AG20443 (cell line): ENCODE measurements at regions not wholly inside any gene's neighbourhood (a gene's known extent, or its start where the extent isn't known, plus 50 kb on each side); places are given as distances from the start of the nearest gene placed in this dataset.
"Not testable (repeated sequence)": the region's sequence is repeated elsewhere in the genome, so short reads cannot be mapped to it uniquely, and the experiment has no call there.

Source experiments
- DNase-seq: peaks from one replicate; pipeline ENCODE4 v3.0.0; 2012; ENCODE audit warnings: low spot score, mixed read lengths

DNA sequence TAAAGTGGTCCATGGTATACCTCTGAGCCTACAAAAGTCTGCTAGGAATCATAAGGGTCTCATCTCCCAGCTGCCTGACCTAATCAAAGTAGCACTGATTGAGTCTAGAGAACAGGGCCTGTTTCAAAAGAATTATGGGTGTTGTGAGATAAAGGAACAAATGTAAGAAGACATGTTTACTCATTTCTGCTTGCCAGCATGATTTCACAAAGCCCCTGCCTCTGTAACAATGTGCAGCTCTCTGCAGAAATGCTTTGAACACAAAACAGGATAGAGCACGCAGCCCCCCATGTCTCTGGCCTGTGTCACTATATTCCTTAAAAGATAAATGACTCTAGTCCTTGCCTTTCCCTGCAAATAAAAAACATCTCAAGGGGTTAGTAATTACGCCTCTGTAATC lies 94.7 kb upstream of the IGSF10 start:
- DNase-seq: no peak

DNA sequence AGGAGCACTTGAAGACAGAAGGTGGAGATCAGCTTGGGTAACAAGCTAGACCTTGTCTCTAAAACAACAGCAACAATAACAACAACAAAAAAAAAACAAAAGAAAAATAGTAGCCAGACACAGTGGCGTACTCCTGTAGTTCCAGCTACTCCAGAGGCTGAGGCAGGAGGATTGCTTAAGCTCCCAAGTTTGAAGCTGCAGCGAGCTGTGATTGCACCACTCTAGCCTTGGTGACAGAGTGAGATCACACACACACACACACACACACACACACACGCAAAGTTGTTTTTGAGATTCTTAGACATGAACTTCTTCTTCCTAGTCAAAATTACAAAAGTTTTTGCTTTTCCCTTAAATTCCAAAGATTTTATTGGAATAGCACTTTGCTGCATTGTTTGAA lies 93.0 kb upstream of the IGSF10 start:
- peak; percentile 35 for DNase-seq

DNA sequence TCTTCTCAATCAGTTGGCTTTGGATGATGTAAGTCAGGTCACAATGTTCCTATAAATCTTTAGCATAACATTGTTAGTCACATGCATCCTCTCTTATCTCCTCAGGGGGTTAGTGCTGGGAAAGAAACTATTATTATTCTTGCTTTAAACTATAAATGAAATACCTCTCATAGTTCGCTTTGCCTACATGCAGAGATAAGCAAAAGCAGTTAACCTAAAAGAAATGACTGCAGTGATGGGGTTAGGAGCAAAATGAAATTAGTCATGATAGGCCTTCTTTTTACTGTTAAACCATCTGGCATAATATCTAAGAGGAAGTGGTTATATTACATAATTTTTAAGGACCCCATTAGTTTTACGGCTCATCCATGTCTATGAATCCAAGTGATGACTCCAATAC lies 91.7 kb upstream of the IGSF10 start:
- no peak for DNase-seq

DNA sequence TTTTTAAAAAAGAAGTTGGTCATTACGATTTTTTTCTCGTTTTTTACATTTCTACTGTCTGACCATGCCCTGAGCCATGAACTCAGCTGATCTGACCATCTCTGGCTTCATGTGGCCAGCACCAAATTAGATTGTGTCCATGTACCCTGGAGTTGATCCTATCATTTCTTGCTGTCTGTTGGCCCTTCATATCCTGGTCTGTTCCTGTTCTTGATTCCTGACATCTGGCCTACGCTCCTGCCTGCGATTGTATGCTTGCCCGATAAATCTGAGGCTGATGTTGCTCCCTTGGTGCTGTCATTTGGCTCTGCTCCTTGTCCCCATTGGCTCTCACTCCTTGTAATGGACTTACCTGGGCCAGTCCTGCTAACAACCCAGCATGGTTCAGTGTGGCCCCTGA lies 89.8 kb upstream of the IGSF10 start:
- no peak for DNase-seq

DNA sequence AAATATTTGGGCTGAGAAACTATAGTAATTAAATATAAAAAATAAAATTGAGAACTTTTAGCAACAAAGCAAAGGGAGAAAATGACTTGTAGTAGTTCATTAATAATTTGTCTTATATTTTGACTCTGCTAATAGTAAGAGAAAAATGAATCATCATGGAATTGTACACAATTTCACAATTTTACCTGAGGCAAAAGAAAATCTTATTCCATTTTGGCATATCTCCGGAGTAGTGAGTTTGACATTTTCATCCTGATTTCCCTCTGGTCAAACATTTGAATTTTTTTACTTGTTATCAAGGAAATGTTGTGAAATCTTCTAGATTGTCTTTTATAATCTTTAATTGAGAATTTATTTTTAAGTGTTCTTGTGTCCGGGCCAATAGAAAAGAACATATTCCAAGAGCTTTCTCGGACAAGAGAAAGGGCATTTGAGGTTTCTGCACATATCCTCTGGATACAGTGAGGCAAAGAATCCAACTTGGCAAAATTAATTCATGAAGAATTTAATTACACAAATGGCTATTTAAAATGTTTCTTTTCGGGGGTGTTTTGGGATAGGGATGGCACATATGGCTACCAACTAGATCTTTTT lies 89.3 kb upstream of the IGSF10 start:
- DNase-seq: no peak

DNA sequence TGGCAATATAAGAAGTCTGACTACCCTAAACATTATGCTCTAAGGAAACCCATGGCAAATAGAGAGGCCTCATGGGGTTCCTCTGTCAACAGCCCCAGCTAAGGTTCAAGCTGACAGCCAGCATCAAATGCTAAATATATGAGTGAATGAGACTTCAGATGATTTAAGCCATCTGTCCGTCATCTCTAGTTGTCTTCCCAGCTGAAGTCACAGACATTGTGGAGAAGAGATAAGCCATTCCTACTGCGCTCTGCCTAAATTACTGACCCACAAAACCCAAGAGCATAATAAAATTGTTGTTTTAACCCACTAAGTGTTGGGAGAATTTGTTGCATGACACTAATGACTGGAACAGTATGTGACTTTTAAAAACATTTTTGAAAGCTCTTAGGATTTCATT lies 87.3 kb upstream of the IGSF10 start:
- no peak for DNase-seq

DNA sequence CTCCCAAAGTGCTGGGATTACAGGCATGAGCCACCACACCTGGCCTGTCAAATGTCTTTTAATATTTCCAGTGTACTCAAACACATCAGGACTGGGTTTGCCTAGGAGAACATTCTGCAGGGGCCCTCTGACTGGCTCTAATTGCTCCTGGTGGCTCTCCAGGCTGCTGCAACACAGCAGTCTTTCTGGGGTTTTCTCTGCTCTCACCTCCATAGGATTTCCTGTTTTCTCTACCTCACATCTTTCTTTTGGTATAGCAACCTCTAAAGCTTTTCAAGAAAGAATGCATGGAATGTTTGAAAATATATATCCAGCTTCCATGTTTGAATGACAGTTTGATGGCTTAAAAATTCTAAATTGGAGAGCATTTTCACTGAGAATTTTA lies 83.3 kb upstream of the IGSF10 start:
- DNase-seq: no peak

DNA sequence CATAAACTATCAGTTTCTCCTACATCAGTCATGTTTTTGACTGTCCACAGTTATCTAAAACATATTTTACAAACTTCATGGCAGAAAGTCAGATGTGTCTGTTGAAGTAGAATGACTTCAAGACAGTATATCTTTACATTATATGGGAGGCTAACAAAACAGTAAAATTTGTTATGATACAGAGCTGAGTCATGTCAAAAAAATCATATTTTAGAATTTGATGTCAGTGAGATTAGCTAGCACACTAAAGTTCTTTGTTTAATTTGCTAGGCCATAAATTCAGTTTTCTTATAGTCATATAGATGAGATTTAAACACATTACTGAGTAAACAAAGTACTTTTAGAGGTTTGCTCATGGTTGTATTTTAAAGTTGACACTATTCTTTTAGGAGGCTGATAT lies 80.3 kb upstream of the IGSF10 start:
- DNase-seq: no peak

DNA sequence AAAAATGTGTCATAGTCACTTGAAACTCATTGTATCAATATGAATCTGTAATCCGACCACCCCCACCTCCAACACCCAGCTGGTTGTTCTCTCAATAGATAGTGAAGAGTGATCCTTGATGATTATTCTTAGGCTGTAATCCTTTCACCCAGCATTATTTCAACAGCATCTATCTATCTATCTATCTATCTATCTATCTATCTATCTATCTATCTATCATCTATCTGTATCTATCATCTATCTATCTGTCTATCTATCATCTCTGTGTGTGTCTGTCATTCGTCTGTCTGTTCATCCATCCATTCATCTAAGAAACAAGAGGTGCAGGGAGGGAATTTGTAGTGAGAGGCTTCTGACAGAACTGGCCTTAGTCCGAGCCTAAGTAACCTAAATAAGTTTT lies 78.7 kb upstream of the IGSF10 start:
- no peak for DNase-seq

DNA sequence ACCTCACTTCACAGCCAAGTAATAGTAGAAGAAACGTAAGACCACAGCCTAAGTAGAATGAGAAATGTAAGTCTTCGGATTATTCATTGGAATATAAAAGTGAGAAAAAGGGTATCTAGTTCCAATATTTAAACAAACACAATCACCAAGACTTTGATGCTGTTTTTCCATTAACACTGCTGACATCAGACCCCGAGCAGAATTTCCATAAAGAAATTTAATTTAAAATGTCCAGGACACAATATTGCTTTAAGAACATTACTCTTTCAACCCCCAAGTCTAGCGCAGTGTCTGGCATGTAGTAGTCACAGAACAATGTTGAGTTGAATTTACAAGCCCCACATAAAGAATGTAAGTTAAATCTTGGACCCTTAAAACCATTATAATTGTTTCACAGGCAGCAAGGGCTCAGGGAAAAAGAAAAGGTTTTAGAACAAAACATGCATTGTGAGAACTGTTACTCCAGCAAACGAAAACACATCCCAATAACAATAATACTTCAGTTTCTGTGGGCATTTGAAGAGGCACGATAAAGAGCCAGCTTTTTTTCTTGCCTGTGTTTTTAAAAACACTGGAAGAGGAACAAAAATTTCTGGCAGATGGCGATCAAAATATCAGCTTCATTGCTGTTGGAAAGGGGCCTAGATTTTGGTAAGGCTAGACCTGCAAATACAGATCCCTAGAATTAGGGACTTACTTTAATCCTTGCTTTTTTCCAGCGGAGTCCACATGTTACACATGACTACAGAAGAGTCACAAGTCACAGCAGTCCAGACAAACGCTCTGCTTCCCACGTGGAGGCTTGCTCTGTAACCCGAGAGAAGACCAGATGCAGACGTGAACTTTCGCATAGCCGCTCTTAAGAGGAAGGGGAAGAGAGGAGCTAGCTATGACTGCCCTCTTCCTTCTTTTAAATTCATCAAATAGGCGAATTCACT lies 77.9 kb upstream of the IGSF10 start:
- DNase-seq: peak; percentile 39

DNA sequence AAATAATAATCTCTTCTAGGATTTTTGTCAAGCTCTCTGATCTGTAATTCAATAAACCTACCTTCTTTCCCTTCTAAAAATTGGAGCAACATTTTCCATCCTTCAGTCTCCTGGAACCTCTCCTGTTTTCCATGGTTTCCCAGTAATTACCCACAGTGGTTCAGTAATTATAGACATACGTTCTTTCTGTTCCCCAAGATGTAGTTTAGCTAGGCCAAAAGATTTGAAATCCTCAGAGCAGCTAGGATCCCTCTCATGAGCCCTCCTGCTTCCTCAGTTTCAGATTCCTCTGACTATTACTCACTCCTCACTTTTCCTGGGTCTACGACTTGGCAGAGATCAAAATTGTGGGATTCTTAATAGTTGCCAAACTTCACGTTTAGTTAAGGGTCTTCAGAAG lies 76.9 kb upstream of the IGSF10 start:
- DNase-seq: peak; percentile 16

DNA sequence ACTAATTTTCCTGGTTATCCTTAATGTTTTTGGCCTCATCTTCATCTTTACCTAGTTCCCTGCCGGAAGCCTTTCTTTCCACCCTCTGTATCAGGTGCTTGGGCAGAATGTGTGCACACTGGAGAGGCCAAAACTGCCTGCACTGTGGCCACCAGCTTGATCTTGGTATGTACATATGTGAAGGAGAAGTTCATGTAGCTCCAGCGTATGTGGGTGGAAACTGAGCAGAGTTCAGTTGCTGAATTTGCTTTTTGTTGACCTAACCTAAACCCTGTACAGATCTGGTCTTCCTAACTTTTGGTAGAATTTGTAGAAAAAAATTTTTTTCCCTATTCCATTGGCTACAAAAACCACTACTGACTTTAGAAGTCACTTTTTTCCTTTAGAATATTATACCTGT lies 65.9 kb upstream of the IGSF10 start:
- no peak for DNase-seq

DNA sequence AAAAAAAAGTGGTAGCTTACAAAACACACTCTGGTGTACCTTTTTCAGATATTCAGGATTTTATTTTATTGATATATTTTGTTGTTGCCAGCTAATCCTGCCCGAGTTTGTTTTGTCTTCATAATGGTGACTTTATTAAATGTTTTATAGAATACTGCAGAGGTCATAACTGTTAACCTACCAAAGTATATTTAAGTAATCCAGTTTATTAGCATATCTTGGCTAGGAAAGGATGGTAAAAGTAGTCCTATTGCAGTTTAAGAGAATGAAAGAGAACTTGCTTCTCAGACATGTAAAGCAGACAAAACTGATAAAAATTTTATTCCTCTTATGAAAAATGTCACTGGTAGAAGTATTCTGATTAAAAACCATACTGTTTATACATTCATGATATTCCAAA lies 59.2 kb upstream of the IGSF10 start:
- DNase-seq: no peak

DNA sequence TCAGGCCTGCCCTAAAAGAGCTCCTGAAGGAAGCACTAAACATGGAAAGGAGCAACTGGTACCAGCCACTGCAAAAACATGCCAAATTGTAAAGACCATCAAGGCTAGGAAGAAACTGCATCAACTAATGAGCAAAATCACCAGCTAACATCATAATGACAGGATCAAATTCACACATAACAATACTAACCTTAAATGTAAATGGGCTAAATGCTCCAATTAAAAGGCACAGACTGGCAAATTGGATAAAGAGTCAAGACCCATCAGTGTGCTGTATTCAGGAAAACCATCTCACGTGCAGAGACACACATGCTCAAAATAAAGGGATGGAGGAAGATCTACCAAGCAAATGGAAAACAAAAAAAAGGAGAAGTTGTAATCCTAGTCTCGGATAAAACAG lies 50.6 kb upstream of the IGSF10 start:
- not testable (repeated sequence) for DNase-seq
